HUES6 (cell line): ENCODE measurements at regions not wholly inside any gene's neighbourhood (a gene's known extent, or its start where the extent isn't known, plus 50 kb on each side); places are given as distances from the start of the nearest gene placed in this dataset.

Source experiments
- H3K27ac ChIP-seq: 2 replicates; pipeline ENCODE4 v1.7.0; 2013; ENCODE audit warnings: low read depth, mild to moderate bottlenecking, low read length, inconsistent platforms
- H3K27me3 ChIP-seq: 2 replicates; pipeline ENCODE4 v1.6.1; 2013; ENCODE audit warnings: low read length; ENCODE audit not compliant: control insufficient read depth, insufficient read depth
- H3K36me3 ChIP-seq: 2 replicates; pipeline ENCODE4 v1.6.1; 2013; ENCODE audit warnings: low read length; ENCODE audit not compliant: control insufficient read depth, insufficient read depth
- H3K4me1 ChIP-seq: 2 replicates; pipeline ENCODE4 v1.6.1; 2013; ENCODE audit warnings: low read length; ENCODE audit not compliant: control insufficient read depth, insufficient read depth
- H3K4me3 ChIP-seq: 2 replicates; pipeline ENCODE4 v1.5.1; 2013; ENCODE audit warnings: low read depth, low read length
- H3K9ac ChIP-seq: one replicate; pipeline ENCODE4 v1.6.1; 2013; ENCODE audit warnings: mild to moderate bottlenecking, low read length
- H3K9me3 ChIP-seq: 2 replicates; pipeline ENCODE4 v1.6.1; 2013; ENCODE audit warnings: low read depth, low read length; ENCODE audit not compliant: control insufficient read depth, insufficient read depth

GRCh38 chr18:39375066-39375465 is 1809.5 kb upstream of the CELF4 start:
- Histone ChIP-seq H3K27ac (no peak overlapping the region), H3K4me1 (no peaks in the 10 kb centered on the region), H3K36me3 (no peaks in the 10 kb centered on the region)

GRCh38 chr18:39371996-39372395 is 1806.4 kb upstream of the CELF4 start:
- Histone ChIP-seq H3K9ac (no peak overlapping the region), H3K4me3 (no peak overlapping the region), H3K9me3 (no peaks in the 10 kb centered on the region; the same call in 1 of the 2 replicates), H3K27me3 (no peaks in the 10 kb centered on the region), H3K27ac (no peak overlapping the region), H3K36me3 (no peaks in the 10 kb centered on the region), H3K4me1 (no peaks in the 10 kb centered on the region)

More at GRCh38 chr18:39375066-39375465, 1809.5 kb upstream of the CELF4 start:
- Histone ChIP-seq H3K27me3 (no peaks in the 10 kb centered on the region), H3K9ac (no peak overlapping the region), H3K4me3 (no peak overlapping the region), H3K9me3 (no peaks in the 10 kb centered on the region; the same call in 1 of the 2 replicates)

- Histone ChIP-seq H3K4me1 (no peaks in the 10 kb centered on the region), H3K27me3 (no peaks in the 10 kb centered on the region), H3K27ac (no peak overlapping the region), H3K9me3 (no peaks in the 10 kb centered on the region), H3K9ac (no peak overlapping the region), H3K36me3 (no peaks in the 10 kb centered on the region), H3K4me3 (no peak overlapping the region)
Measured at GRCh38 chr18:39366656-39367055, 1801.1 kb upstream of the CELF4 start.

DNA sequence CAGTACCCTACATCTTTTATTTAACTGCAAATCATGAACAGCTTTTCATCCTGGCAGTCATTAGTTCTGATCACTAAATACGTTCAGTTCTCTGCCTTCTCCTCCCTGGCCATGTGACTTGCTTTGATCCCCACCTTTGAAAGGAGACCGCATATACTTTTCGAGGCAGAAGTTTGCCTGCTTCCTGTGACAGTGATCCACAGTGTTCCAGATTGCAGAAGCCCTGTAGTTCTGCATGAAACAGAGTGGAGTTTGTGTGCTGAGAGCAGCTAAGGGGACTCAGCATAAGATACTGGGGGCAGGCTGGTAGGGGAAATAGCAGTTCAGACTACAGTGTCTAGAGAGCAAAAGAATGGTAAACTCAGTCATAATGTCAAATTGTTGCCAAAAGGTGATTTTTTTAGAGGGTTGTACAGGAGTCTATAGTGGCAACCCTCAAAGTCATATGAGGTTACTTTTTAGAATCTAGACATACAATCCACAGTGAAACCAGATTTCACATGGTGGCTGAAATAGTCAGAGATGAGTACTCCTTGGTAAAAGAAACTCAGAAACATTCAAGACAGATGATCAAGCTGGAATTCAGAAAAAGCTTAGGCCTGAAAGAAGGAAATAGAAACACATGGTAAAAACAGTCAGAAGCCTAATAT is 1800.4 kb upstream of the CELF4 start:
- Histone ChIP-seq H3K9ac (no peak overlapping the region), H3K36me3 (no peaks in the 10 kb centered on the region)

GRCh38 chr18:39360072-39360471 is 1794.5 kb upstream of the CELF4 start:
- Histone ChIP-seq H3K27ac (peak overlapping the region; percentile 33; the same call in 1 of the 2 replicates), H3K4me1 (peaks cover 17% of the 10 kb centered on the region), H3K9ac (no peak overlapping the region), H3K9me3 (no peaks in the 10 kb centered on the region), H3K4me3 (no peak overlapping the region), H3K27me3 (no peaks in the 10 kb centered on the region), H3K36me3 (no peaks in the 10 kb centered on the region)

More for the DNA sequence above, 1800.4 kb upstream of the CELF4 start:
- H3K27me3 ChIP-seq, result no peaks in the 10 kb centered on the region
- no peaks in the 10 kb centered on the region; the same call in 1 of the 2 replicates for H3K4me1 ChIP-seq
- no peak overlapping the region for H3K27ac ChIP-seq
- no peak overlapping the region for H3K4me3 ChIP-seq
- no peaks in the 10 kb centered on the region for H3K9me3 ChIP-seq

DNA sequence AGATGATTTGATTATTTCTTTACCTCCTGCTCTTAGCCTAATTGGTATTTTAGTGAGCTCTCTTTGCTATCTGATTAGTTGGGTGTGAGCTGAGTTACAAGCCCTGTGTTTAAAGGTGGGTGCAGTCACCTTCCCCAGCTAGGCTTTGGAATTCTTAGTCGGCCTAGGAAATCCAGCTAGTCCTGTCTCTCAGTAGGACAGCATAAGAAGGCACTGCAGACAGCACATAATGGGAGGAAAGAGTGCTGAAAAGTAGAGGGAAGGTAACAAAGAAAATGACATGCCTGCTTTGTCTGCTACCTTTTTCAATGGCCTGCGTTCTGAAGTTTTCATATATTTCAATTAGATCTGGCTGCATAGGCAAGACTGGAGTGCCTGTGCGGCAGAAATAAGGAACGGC is 1794.0 kb upstream of the CELF4 start:
- H3K9ac ChIP-seq, result no peak overlapping the region
- H3K4me1 ChIP-seq, result peaks cover 17% of the 10 kb centered on the region
- no peaks in the 10 kb centered on the region for H3K36me3 ChIP-seq
- H3K9me3 ChIP-seq, result no peaks in the 10 kb centered on the region
- no peak overlapping the region for H3K4me3 ChIP-seq
- no peak overlapping the region; the same call in 1 of the 2 replicates for H3K27ac ChIP-seq
- no peaks in the 10 kb centered on the region for H3K27me3 ChIP-seq

DNA sequence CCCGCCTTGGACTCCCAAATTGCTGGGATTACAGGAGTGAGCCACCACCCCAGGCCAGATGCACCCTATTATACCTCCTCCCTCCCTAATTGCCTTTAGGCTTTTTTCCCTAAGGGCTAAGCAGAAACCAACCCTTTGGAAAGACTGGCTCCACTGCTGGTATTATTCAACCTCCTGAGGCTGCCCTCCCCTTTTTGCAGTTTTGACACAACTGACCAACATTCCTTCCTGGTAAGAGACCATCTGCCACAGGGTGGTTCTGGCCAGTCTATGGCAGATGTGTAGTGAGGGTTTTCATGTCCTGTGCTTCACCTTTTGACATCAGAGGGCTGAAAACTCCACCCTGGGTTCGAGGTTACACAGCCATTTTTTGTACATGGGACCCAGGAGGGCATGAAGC is 1785.3 kb upstream of the CELF4 start:
- Histone ChIP-seq H3K9me3 (no peaks in the 10 kb centered on the region), H3K36me3 (no peaks in the 10 kb centered on the region), H3K27me3 (no peaks in the 10 kb centered on the region), H3K27ac (no peak overlapping the region), H3K4me3 (no peak overlapping the region), H3K4me1 (peaks cover 10% of the 10 kb centered on the region), H3K9ac (no peak overlapping the region)

GRCh38 chr18:39349801-39350200 is 1784.2 kb upstream of the CELF4 start:
- H3K36me3 ChIP-seq, result no peaks in the 10 kb centered on the region
- no peaks in the 10 kb centered on the region for H3K9me3 ChIP-seq
- H3K9ac ChIP-seq, result no peak overlapping the region
- no peak overlapping the region for H3K4me3 ChIP-seq
- H3K27me3 ChIP-seq, result no peaks in the 10 kb centered on the region
- H3K4me1 ChIP-seq, result peaks cover 10% of the 10 kb centered on the region
- H3K27ac ChIP-seq, result no peak overlapping the region

DNA sequence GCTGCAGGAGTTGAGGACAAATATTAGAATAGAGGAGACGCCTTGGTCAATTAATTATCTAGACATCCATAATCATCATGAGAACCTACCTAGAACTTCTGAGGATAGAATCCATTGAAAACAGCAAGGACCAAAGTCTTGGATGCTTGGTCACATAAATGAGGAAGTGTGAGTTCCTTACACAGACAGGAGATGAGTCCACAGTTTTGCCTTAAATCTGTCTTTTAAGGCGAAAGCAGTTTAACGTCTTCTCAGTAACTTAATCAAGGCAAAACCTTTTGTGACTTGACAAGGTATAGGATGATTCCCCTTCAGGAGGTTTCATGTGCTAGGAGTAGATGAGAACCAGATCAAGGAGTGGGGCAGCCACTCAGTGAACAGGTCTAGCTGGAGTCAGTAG is 1783.2 kb upstream of the CELF4 start:
- Histone ChIP-seq H3K27me3 (no peaks in the 10 kb centered on the region), H3K9ac (no peak overlapping the region), H3K4me1 (peaks cover 10% of the 10 kb centered on the region), H3K9me3 (no peaks in the 10 kb centered on the region), H3K27ac (no peak overlapping the region), H3K36me3 (no peaks in the 10 kb centered on the region), H3K4me3 (no peak overlapping the region)

DNA sequence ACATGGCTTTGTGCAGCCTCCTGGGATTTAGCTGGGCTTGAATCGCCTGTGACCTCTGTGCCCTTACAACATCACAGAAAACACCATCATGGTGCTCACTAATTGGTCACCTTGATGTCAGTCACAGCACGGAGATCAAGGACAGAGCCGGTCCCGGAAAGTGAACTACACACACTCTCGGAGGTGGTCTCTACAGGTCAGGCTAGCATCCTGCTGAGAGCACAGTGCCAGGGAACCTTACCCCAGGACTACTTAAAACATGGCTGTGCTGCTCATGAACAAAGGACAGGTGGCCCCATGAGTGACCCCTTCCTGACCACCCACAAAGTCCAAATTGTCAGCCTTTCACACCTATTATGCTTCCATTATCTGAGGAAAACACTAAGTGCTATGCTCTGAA is 1782.1 kb upstream of the CELF4 start:
- Histone ChIP-seq H3K36me3 (no peaks in the 10 kb centered on the region), H3K9ac (no peak overlapping the region), H3K27me3 (no peaks in the 10 kb centered on the region), H3K4me1 (peaks cover 18% of the 10 kb centered on the region), H3K4me3 (no peak overlapping the region), H3K27ac (no peak overlapping the region), H3K9me3 (no peaks in the 10 kb centered on the region)

DNA sequence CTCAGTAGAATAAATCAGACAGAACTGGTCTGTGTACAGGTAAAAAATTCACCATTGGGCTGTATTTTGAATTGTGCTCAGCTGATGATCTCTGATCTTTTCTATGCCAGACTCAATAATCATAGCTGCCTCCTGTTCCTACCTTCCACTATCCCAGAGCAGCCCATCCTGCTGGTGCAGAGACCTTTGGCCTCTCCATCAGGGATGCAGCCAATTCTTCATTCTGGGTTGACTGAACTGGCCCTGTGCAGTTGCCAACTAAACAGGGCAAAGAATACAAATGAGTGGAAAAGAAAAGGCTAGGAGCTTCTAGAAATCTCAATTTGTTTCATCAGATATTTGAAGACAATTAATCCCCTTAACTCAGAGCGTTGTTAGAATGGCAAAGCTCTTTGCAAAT is 1781.3 kb upstream of the CELF4 start:
- Histone ChIP-seq H3K9ac (no peak overlapping the region), H3K27ac (no peak overlapping the region), H3K4me1 (peaks cover 18% of the 10 kb centered on the region), H3K4me3 (no peak overlapping the region), H3K27me3 (no peaks in the 10 kb centered on the region), H3K9me3 (no peaks in the 10 kb centered on the region), H3K36me3 (no peaks in the 10 kb centered on the region)
